ENCODE measurements at regions not wholly inside any gene's neighbourhood (a gene's known extent, or its start where the extent isn't known, plus 50 kb on each side); places are given as distances from the start of the nearest gene placed in this dataset.

- ChIA-PET CTCF (ENCODE audit: unreplicated experiment) (no interaction called here), POLR2A (interaction anchor here (1.1 kb wide), 1 partner anchor 10 kb away, joined by 4 read pairs; no protein-coding TSS in a partner anchor)
- no peak overlapping the region for H3K27ac ChIP-seq (ENCODE audit: low read depth, low read length, poor library complexity, severe bottlenecking)
- H3K79me2 ChIP-seq (ENCODE audit: insufficient read depth, low read depth, low read length): no peaks in the 10 kb centered on the region
- no peaks in the 10 kb centered on the region for H4K20me1 ChIP-seq (ENCODE audit: insufficient read depth, low read length)
- no peak overlapping the region for H2AFZ ChIP-seq (ENCODE audit: low read length)
- no peaks in the 10 kb centered on the region for H3K4me1 ChIP-seq (ENCODE audit: insufficient read depth, low read length, poor library complexity, severe bottlenecking)
- H3K9me3 ChIP-seq (ENCODE audit: low read length): no peaks in the 10 kb centered on the region
- H3K36me3 ChIP-seq (ENCODE audit: insufficient read depth, low read length): no peaks in the 10 kb centered on the region
- intact Hi-C loops (cut with micrococcal nuclease; ENCODE audit: unreplicated experiment): no loop called here
- BruUV-seq (replicated peaks): no TSS peak
- no peak overlapping the region for H3K4me2 ChIP-seq (ENCODE audit: low read length)
- no peaks in the 10 kb centered on the region for H3K9me2 ChIP-seq (ENCODE audit: insufficient read depth, low read length)
- no peak for DNase-seq (ENCODE audit: low spot score)
- H3K4me3 ChIP-seq (ENCODE audit: low read depth, low read length, poor library complexity, severe bottlenecking): no peak overlapping the region
- TF ChIP-seq CTCF (conservative IDR thresholded peaks at IDR 0.05; ENCODE audit: low read length): no peak
- TF ChIP-seq EZH2phosphoT487 (IDR thresholded peaks at IDR 0.05; ENCODE audit: borderline replicate concordance, low read depth, low read length): no peak
Observed at GRCh38 chr5:86979811-86980411, 287.8 kb upstream of the RASA1 start.

DNA sequence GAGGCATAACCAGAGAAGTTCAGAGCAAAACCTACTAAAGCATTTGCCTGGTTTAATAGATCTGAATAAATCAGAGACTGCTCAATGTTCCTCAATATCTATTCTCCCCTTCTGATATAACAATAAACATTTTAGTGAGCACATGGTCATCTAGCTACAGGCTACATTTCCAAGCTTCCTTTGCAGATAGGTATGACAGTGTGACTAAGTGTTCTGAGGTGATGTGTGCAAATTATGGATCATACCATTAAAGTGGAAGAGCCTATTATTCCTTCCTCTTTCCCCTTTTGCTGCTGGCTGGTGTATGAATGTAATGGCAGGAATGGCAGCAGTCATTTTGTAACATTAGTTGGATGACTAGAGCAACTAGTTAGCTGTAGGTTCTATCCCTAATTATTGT, 285.8 kb upstream of the RASA1 start:
- DNase-seq (ENCODE audit: low spot score): no peak
- H3K4me3 ChIP-seq (ENCODE audit: low read depth, low read length, poor library complexity, severe bottlenecking): no peak overlapping the region
- H2AFZ ChIP-seq (ENCODE audit: low read length): no peak overlapping the region
- no peaks in the 10 kb centered on the region for H3K9me3 ChIP-seq (ENCODE audit: low read length)
- H3K9me2 ChIP-seq (ENCODE audit: insufficient read depth, low read length): no peaks in the 10 kb centered on the region
- H3K4me2 ChIP-seq (ENCODE audit: low read length): no peak overlapping the region
- CTCF ChIA-PET (ENCODE audit: unreplicated experiment): no interaction called here
- POLR2A ChIA-PET: interaction anchor here (0.8 kb wide), 1 partner anchor 13 kb away, joined by 3 read pairs; no protein-coding TSS in a partner anchor
- no peaks in the 10 kb centered on the region for H3K36me3 ChIP-seq (ENCODE audit: insufficient read depth, low read length)
- H3K79me2 ChIP-seq (ENCODE audit: insufficient read depth, low read depth, low read length): no peaks in the 10 kb centered on the region
- no TSS peak for BruUV-seq (replicated peaks)
- TF ChIP-seq EZH2phosphoT487 (IDR thresholded peaks at IDR 0.05; ENCODE audit: borderline replicate concordance, low read depth, low read length) (no peak), CTCF (conservative IDR thresholded peaks at IDR 0.05; ENCODE audit: low read length) (no peak)
- no peak overlapping the region for H3K27ac ChIP-seq (ENCODE audit: low read depth, low read length, poor library complexity, severe bottlenecking)
- intact Hi-C loops (cut with micrococcal nuclease; ENCODE audit: unreplicated experiment): no loop called here
- no peaks in the 10 kb centered on the region for H3K4me1 ChIP-seq (ENCODE audit: insufficient read depth, low read length, poor library complexity, severe bottlenecking)
- no peaks in the 10 kb centered on the region for H4K20me1 ChIP-seq (ENCODE audit: insufficient read depth, low read length)

DNA sequence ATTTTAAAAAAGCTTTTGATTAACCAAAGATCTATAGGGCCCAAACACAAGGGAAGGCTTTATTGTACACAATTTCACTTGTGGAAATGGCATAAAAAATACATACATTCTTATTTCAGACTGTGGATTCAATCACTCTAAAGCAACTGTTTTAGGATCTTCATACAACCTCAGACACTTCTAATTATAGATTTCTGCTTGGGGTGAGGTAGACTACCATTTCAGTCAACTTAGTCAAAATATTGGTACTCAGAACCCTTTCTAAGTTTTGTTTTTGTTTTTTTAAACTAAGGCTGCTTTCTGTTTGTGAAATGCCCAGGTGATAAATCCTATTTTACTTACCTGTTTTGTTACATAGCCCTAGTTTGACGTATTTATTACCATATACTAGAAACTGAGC, 284.5 kb upstream of the RASA1 start:
- POLR2A ChIA-PET: interaction anchor here (0.7 to 1.5 kb wide), 3 partner anchors 8 to 350 kb away, joined by 3 read pairs; no protein-coding TSS in a partner anchor
- H3K4me1 ChIP-seq (ENCODE audit: insufficient read depth, low read length, poor library complexity, severe bottlenecking): no peaks in the 10 kb centered on the region
- CTCF ChIA-PET (ENCODE audit: unreplicated experiment): no interaction called here

More for the DNA sequence above, 284.5 kb upstream of the RASA1 start:
- no peaks in the 10 kb centered on the region for H3K79me2 ChIP-seq (ENCODE audit: insufficient read depth, low read depth, low read length)
- no peaks in the 10 kb centered on the region for H3K9me3 ChIP-seq (ENCODE audit: low read length)
- no peak overlapping the region for H3K4me2 ChIP-seq (ENCODE audit: low read length)
- no peaks in the 10 kb centered on the region for H3K9me2 ChIP-seq (ENCODE audit: insufficient read depth, low read length)
- no peak overlapping the region for H3K27ac ChIP-seq (ENCODE audit: low read depth, low read length, poor library complexity, severe bottlenecking)
- no peaks in the 10 kb centered on the region for H4K20me1 ChIP-seq (ENCODE audit: insufficient read depth, low read length)
- H2AFZ ChIP-seq (ENCODE audit: low read length): no peak overlapping the region
- BruUV-seq (replicated peaks): no TSS peak
- no peak overlapping the region for H3K4me3 ChIP-seq (ENCODE audit: low read depth, low read length, poor library complexity, severe bottlenecking)
- H3K36me3 ChIP-seq (ENCODE audit: insufficient read depth, low read length): no peaks in the 10 kb centered on the region
- no peak for DNase-seq (ENCODE audit: low spot score)
- intact Hi-C loops (cut with micrococcal nuclease; ENCODE audit: unreplicated experiment): no loop called here
- TF ChIP-seq EZH2phosphoT487 (IDR thresholded peaks at IDR 0.05; ENCODE audit: borderline replicate concordance, low read depth, low read length) (no peak), CTCF (conservative IDR thresholded peaks at IDR 0.05; ENCODE audit: low read length) (no peak)

Measured in OCI-LY7 (cell line).